ENCODE measurements at regions not wholly inside any gene's neighbourhood (a gene's known extent, or its start where the extent isn't known, plus 50 kb on each side); places are given as distances from the start of the nearest gene placed in this dataset.

GRCh38 chr1:219358080-219358479 is 184.4 kb downstream of the LYPLAL1 start:
- no peaks in the 10 kb centered on the region for H3K9me1 ChIP-seq (ENCODE audit: control insufficient read depth, extremely low read depth, insufficient read depth, low read length)
- H3K27me3 ChIP-seq (ENCODE audit: control insufficient read depth, extremely low read depth, insufficient read depth, low read length): no peaks in the 10 kb centered on the region
- H3K9me3 ChIP-seq (ENCODE audit: control insufficient read depth, low read depth, low read length): no peaks in the 10 kb centered on the region
- no peak overlapping the region for H3K4me2 ChIP-seq (ENCODE audit: control insufficient read depth, extremely low read depth, insufficient read depth, low read depth, low read length)
- H3K4me3 ChIP-seq (ENCODE audit: control insufficient read depth in 2 of 3, extremely low read depth in 1 of 3, insufficient read depth in 2 of 3, low read depth in 1 of 3, low read length in 3 of 3): no peak overlapping the region
- H3K4me1 ChIP-seq (ENCODE audit: control insufficient read depth, extremely low read depth, insufficient read depth, low read length): no peaks in the 10 kb centered on the region
- dilution Hi-C loops (cut with MboI; ENCODE audit: extremely low pct_ligation_motif_present, low sequenced_read_pairs): no loop called here
- FAIRE-seq (no peak), DNase-seq (ENCODE audit: low read depth, low spot score) (no peak)
- TF ChIP-seq EZH2 (IDR thresholded peaks at IDR 0.05; ENCODE audit: low read length) (no peak), CTCF (optimal IDR thresholded peaks at IDR 0.05 in 1 of 3, IDR thresholded peaks at IDR 0.05 in 1 of 3, conservative IDR thresholded peaks at IDR 0.05 in 1 of 3; ENCODE audit: extremely low read depth in 1 of 3, insufficient read depth in 2 of 3, low read length in 3 of 3) (no peak)
- H4K20me1 ChIP-seq (ENCODE audit: control insufficient read depth, extremely low read depth, insufficient read depth, low read length): no peaks in the 10 kb centered on the region
- H3K79me2 ChIP-seq (ENCODE audit: control insufficient read depth, insufficient read depth, low read length): no peaks in the 10 kb centered on the region
- no peak overlapping the region for H2AFZ ChIP-seq (ENCODE audit: control insufficient read depth, low read length)
- H3K9ac ChIP-seq (ENCODE audit: control insufficient read depth, extremely low read depth, insufficient read depth, low read length): no peak overlapping the region
- no peaks in the 10 kb centered on the region for H3K36me3 ChIP-seq (ENCODE audit: control insufficient read depth in 2 of 2, extremely low read depth in 1 of 2, insufficient read depth in 2 of 2, low read length in 2 of 2)
- no peak overlapping the region for H3K27ac ChIP-seq (ENCODE audit: control insufficient read depth, insufficient read depth, low read length)

GRCh38 chr1:219354962-219355361 is 181.3 kb downstream of the LYPLAL1 start:
- Histone ChIP-seq H3K36me3 (ENCODE audit: control insufficient read depth in 2 of 2, extremely low read depth in 1 of 2, insufficient read depth in 2 of 2, low read length in 2 of 2) (no peaks in the 10 kb centered on the region), H3K27ac (ENCODE audit: control insufficient read depth, insufficient read depth, low read length) (no peak overlapping the region), H3K79me2 (ENCODE audit: control insufficient read depth, insufficient read depth, low read length) (no peaks in the 10 kb centered on the region), H3K9ac (ENCODE audit: control insufficient read depth, extremely low read depth, insufficient read depth, low read length) (no peak overlapping the region), H3K27me3 (ENCODE audit: control insufficient read depth, extremely low read depth, insufficient read depth, low read length) (peaks cover 6% of the 10 kb centered on the region), H3K4me1 (ENCODE audit: control insufficient read depth, extremely low read depth, insufficient read depth, low read length) (no peaks in the 10 kb centered on the region), H3K4me2 (ENCODE audit: control insufficient read depth, extremely low read depth, insufficient read depth, low read depth, low read length) (no peak overlapping the region), H3K4me3 (ENCODE audit: control insufficient read depth in 2 of 3, extremely low read depth in 1 of 3, insufficient read depth in 2 of 3, low read depth in 1 of 3, low read length in 3 of 3) (no peak overlapping the region), H3K9me3 (ENCODE audit: control insufficient read depth, low read depth, low read length) (no peaks in the 10 kb centered on the region), H3K9me1 (ENCODE audit: control insufficient read depth, extremely low read depth, insufficient read depth, low read length) (no peaks in the 10 kb centered on the region), H2AFZ (ENCODE audit: control insufficient read depth, low read length) (no peak overlapping the region), H4K20me1 (ENCODE audit: control insufficient read depth, extremely low read depth, insufficient read depth, low read length) (no peaks in the 10 kb centered on the region)
- dilution Hi-C loops (cut with MboI; ENCODE audit: extremely low pct_ligation_motif_present, low sequenced_read_pairs): no loop called here
- TF ChIP-seq CTCF (optimal IDR thresholded peaks at IDR 0.05 in 1 of 3, IDR thresholded peaks at IDR 0.05 in 1 of 3, conservative IDR thresholded peaks at IDR 0.05 in 1 of 3; ENCODE audit: extremely low read depth in 1 of 3, insufficient read depth in 2 of 3, low read length in 3 of 3) (no peak), EZH2 (IDR thresholded peaks at IDR 0.05; ENCODE audit: low read length) (no peak)
- DNase-seq (ENCODE audit: low read depth, low spot score) (no peak), FAIRE-seq (no peak)
